ENCODE measurements at regions not wholly inside any gene's neighbourhood (a gene's known extent, or its start where the extent isn't known, plus 50 kb on each side); places are given as distances from the start of the nearest gene placed in this dataset.

- no peak for DNase-seq
Measured at GRCh38 chr2:14569294-14569693, 63.2 kb upstream of the LRATD1 start.

GRCh38 chr2:14572633-14573032 is 59.9 kb upstream of the LRATD1 start:
- no peak for DNase-seq

GRCh38 chr2:14577843-14578242 is 54.7 kb upstream of the LRATD1 start:
- DNase-seq, result no peak

Measured in muscle of arm (tissue), 1 donor.